ENCODE measurements at regions not wholly inside any gene's neighbourhood (a gene's known extent, or its start where the extent isn't known, plus 50 kb on each side); places are given as distances from the start of the nearest gene placed in this dataset.

GRCh38 chr15:53843869-53844569 is 84.6 kb upstream of the WDR72 start:
- Histone ChIP-seq H3K4me3 (no peak overlapping the region), H3K27ac (no peak overlapping the region)
- TF ChIP-seq, protein P1, sequence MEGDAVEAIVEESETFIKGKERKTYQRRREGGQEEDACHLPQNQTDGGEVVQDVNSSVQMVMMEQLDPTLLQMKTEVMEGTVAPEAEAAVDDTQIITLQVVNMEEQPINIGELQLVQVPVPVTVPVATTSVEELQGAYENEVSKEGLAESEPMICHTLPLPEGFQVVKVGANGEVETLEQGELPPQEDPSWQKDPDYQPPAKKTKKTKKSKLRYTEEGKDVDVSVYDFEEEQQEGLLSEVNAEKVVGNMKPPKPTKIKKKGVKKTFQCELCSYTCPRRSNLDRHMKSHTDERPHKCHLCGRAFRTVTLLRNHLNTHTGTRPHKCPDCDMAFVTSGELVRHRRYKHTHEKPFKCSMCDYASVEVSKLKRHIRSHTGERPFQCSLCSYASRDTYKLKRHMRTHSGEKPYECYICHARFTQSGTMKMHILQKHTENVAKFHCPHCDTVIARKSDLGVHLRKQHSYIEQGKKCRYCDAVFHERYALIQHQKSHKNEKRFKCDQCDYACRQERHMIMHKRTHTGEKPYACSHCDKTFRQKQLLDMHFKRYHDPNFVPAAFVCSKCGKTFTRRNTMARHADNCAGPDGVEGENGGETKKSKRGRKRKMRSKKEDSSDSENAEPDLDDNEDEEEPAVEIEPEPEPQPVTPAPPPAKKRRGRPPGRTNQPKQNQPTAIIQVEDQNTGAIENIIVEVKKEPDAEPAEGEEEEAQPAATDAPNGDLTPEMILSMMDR (IDR thresholded peaks at IDR 0.05) = no peak
- DNase-seq (ENCODE audit: low spot score) = no peak

DNA sequence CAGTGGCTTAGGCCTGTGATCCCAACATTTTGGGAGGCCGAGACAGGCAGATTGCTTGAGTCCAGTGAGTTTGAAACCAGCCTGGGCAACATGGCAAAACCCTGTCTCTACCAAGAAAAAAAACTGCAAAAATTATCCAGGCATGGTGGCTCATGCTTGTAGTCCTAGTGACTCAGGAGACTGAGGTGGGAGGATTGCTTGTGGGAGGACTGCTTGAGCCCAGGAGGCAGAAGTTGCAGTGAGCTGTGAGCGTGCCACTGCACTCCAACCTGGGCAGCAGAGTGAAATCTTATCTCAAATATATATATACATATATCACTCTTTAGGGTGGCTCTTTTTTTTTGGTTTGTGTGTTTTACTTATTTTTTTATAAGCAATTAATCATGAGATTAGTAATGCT is 83.7 kb upstream of the WDR72 start:
- no peak for DNase-seq (ENCODE audit: low spot score)
- TF ChIP-seq, protein P1 (IDR thresholded peaks at IDR 0.05) = no peak
- Histone ChIP-seq H3K4me3 (no peak overlapping the region), H3K27ac (no peak overlapping the region)

DNA sequence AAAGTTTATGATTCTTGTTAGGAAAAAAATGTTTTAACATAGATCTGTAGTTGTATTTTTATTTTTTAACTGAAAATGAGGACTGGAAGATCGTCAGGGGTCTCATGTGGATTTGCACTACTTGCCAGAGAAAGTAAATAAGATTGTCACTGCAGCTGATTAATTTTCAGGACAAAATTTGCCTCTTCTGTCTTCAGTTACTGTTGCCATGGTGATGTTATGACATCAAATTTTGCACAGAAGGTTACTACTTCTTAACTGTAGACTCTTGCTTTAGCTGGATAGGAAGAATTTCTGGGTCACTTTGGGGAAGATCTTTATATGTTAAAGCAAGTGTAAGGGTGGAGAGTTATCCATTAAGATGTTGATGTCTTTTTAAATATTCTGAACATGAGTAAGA is 82.2 kb upstream of the WDR72 start:
- no peak for DNase-seq (ENCODE audit: low spot score)
- Histone ChIP-seq H3K4me3 (no peak overlapping the region), H3K27ac (no peak overlapping the region)
- TF ChIP-seq, protein P1 (IDR thresholded peaks at IDR 0.05) = no peak

DNA sequence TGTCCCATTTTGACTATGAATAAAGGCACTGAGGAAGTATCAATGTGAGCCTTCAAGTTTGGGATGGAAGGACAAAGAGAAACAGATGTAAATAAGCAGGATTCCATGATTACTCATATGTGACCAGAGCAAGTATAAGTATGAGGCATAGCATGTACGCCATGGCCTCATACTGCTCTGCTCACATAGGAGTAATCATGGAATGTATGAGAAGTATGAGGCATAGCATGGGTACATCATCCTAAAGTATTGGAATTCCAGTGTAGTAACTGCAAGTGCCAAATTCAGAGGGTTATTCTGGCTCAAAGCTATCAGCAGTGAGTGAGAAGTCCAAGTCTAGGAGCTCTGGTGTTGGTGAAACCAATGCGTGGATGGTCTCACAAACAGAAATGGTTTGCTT is 81.2 kb upstream of the WDR72 start:
- no peak overlapping the region for H3K4me3 ChIP-seq
- TF ChIP-seq, protein P1 (IDR thresholded peaks at IDR 0.05) = no peak
- no peak overlapping the region for H3K27ac ChIP-seq

GRCh38 chr15:53837263-53837662 is 77.8 kb upstream of the WDR72 start:
- TF ChIP-seq, protein P1 (IDR thresholded peaks at IDR 0.05) = no peak
- DNase-seq (ENCODE audit: low spot score) = no peak
- Histone ChIP-seq H3K27ac (no peak overlapping the region), H3K4me3 (no peak overlapping the region)

More for the DNA sequence above, 81.2 kb upstream of the WDR72 start:
- DNase-seq (ENCODE audit: low spot score) = no peak

- H3K4me3 ChIP-seq = no peak overlapping the region
- TF ChIP-seq, protein P1 (IDR thresholded peaks at IDR 0.05) = no peak
- DNase-seq (ENCODE audit: low spot score) = no peak
- H3K27ac ChIP-seq = no peak overlapping the region
Measured at GRCh38 chr15:53836618-53837017, 77.2 kb upstream of the WDR72 start.

DNA sequence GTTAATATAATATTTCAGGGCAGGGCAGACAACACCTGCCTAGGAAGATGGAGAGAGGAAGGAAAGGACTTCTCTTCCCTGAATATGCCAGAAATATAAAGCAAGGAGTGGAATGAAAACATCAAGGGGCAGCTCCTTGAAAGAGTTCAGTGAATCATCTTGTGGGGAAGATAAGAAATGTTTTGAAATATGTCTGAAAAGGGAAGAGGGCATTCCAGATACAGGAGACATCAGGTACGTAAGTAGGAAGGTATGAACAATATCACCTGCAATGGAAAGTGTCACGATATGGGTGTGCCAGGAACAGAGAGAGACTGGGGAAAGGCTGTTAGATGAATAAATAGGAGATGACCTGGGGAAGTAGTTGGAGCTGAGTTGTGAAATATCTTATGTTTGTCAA is 75.8 kb upstream of the WDR72 start:
- no peak overlapping the region for H3K27ac ChIP-seq

More for the DNA sequence above, 75.8 kb upstream of the WDR72 start:
- DNase-seq (ENCODE audit: low spot score) = no peak
- TF ChIP-seq, protein P1 (IDR thresholded peaks at IDR 0.05) = no peak
- no peak overlapping the region for H3K4me3 ChIP-seq
